SK-N-SH (cell line): ENCODE measurements at regions not wholly inside any gene's neighbourhood (a gene's known extent, or its start where the extent isn't known, plus 50 kb on each side); places are given as distances from the start of the nearest gene placed in this dataset.

Source experiments
- ELF1 ChIP-seq: IDR thresholded peaks from 2 replicates; pipeline ENCODE4 v1.4.0; 2012
- FOXJ3 ChIP-seq: sonication (generic); formaldehyde crosslinking; IDR thresholded peaks from 2 replicates; pipeline ENCODE4 v1.5.1; 2020; ENCODE audit warnings: mild to moderate bottlenecking, missing genetic modification reagents
- FOXM1 ChIP-seq: IDR thresholded peaks from 2 replicates; pipeline ENCODE4 v1.4.0; 2012; ENCODE audit warnings: low read depth, mild to moderate bottlenecking
- MXI1 ChIP-seq: IDR thresholded peaks from 2 replicates; pipeline ENCODE4 v1.6.1; 2012; ENCODE audit warnings: mild to moderate bottlenecking, low read depth, low read length, improper control_type of control experiment
- REST ChIP-seq: IDR thresholded peaks from 2 replicates; pipeline ENCODE4 v1.6.1; 2012; ENCODE audit warnings: mild to moderate bottlenecking, low read depth, low read length, moderate library complexity
- RFX5 ChIP-seq: IDR thresholded peaks from 2 replicates; pipeline ENCODE4 v1.6.1; 2012; ENCODE audit warnings: mild to moderate bottlenecking, improper control_type of control experiment, low read length
- RXRA ChIP-seq: IDR thresholded peaks from 2 replicates; pipeline ENCODE4 v1.4.0; 2012; ENCODE audit warnings: low read depth, mild to moderate bottlenecking, borderline replicate concordance
- TF ChIP-seq, protein P1 (sequence below): fragments of 200-600 bp; sonication (generic); IDR thresholded peaks from 2 replicates; pipeline ENCODE4 v1.6.1; 2017; ENCODE audit warnings: antibody characterized with exemption, mild to moderate bottlenecking, moderate library complexity
- TF ChIP-seq, protein P2 (sequence below): IDR thresholded peaks from 2 replicates; pipeline ENCODE4 v1.4.0; 2012; ENCODE audit warnings: low read depth, borderline replicate concordance

- TF ChIP-seq FOXM1 (no peak), REST (no peak), ELF1 (no peak), RFX5 (no peak), MXI1 (no peak), FOXJ3 (CRISPR knock-in tag) (no peak), RXRA (no peak)
- TF ChIP-seq, protein P1, sequence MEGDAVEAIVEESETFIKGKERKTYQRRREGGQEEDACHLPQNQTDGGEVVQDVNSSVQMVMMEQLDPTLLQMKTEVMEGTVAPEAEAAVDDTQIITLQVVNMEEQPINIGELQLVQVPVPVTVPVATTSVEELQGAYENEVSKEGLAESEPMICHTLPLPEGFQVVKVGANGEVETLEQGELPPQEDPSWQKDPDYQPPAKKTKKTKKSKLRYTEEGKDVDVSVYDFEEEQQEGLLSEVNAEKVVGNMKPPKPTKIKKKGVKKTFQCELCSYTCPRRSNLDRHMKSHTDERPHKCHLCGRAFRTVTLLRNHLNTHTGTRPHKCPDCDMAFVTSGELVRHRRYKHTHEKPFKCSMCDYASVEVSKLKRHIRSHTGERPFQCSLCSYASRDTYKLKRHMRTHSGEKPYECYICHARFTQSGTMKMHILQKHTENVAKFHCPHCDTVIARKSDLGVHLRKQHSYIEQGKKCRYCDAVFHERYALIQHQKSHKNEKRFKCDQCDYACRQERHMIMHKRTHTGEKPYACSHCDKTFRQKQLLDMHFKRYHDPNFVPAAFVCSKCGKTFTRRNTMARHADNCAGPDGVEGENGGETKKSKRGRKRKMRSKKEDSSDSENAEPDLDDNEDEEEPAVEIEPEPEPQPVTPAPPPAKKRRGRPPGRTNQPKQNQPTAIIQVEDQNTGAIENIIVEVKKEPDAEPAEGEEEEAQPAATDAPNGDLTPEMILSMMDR = no peak
- TF ChIP-seq, protein P2, sequence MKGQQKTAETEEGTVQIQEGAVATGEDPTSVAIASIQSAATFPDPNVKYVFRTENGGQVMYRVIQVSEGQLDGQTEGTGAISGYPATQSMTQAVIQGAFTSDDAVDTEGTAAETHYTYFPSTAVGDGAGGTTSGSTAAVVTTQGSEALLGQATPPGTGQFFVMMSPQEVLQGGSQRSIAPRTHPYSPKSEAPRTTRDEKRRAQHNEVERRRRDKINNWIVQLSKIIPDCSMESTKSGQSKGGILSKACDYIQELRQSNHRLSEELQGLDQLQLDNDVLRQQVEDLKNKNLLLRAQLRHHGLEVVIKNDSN = no peak
Measured at GRCh38 chr14:95425369-95426115, 90.9 kb downstream of the SYNE3 start.
